ENCODE measurements at regions not wholly inside any gene's neighbourhood (a gene's known extent, or its start where the extent isn't known, plus 50 kb on each side); places are given as distances from the start of the nearest gene placed in this dataset.
A peak's percentile ranks its signal among the peaks of the same experiment; 100 is the strongest.

- H3K27me3 Mint-ChIP-seq (ENCODE audit: unreplicated experiment) = peaks cover 2% of the 10 kb centered on the region
- H3K9me3 Mint-ChIP-seq (ENCODE audit: unreplicated experiment) = peaks cover 5% of the 10 kb centered on the region
- no peak overlapping the region for H3K27ac Mint-ChIP-seq (ENCODE audit: unreplicated experiment)
- H3K4me3 Mint-ChIP-seq (ENCODE audit: unreplicated experiment) = no peak overlapping the region
- peaks cover 5% of the 10 kb centered on the region for H3K36me3 Mint-ChIP-seq (ENCODE audit: low read depth, unreplicated experiment)
- DNase-seq (ENCODE audit: low spot score) = peak; percentile 18
- H3K4me1 Mint-ChIP-seq (ENCODE audit: unreplicated experiment) = no peaks in the 10 kb centered on the region
- peak; percentile 83 for TF ChIP-seq CTCF (IDR thresholded peaks at IDR 0.05; ENCODE audit: unreplicated experiment)
These were observed 214.5 kb upstream of the TACR3 start for GRCh38 chr4:103934178-103934789.

GRCh38 chr4:103928370-103928769 is 208.6 kb upstream of the TACR3 start:
- no peak overlapping the region for H3K27ac Mint-ChIP-seq (ENCODE audit: unreplicated experiment)
- no peaks in the 10 kb centered on the region for H3K9me3 Mint-ChIP-seq (ENCODE audit: unreplicated experiment)
- H3K36me3 Mint-ChIP-seq (ENCODE audit: low read depth, unreplicated experiment) = no peaks in the 10 kb centered on the region
- no peaks in the 10 kb centered on the region for H3K27me3 Mint-ChIP-seq (ENCODE audit: unreplicated experiment)
- no peak overlapping the region for H3K4me3 Mint-ChIP-seq (ENCODE audit: unreplicated experiment)
- no peak for TF ChIP-seq CTCF (IDR thresholded peaks at IDR 0.05; ENCODE audit: unreplicated experiment)
- no peaks in the 10 kb centered on the region for H3K4me1 Mint-ChIP-seq (ENCODE audit: unreplicated experiment)
- no peak for DNase-seq (ENCODE audit: low spot score)

- Mint-ChIP-seq H3K4me3 (ENCODE audit: unreplicated experiment) (no peak overlapping the region), H3K36me3 (ENCODE audit: low read depth, unreplicated experiment) (no peaks in the 10 kb centered on the region), H3K4me1 (ENCODE audit: unreplicated experiment) (no peaks in the 10 kb centered on the region), H3K27ac (ENCODE audit: unreplicated experiment) (no peak overlapping the region), H3K9me3 (ENCODE audit: unreplicated experiment) (no peaks in the 10 kb centered on the region), H3K27me3 (ENCODE audit: unreplicated experiment) (no peaks in the 10 kb centered on the region)
- DNase-seq (ENCODE audit: low spot score) = no peak
- no peak for TF ChIP-seq CTCF (IDR thresholded peaks at IDR 0.05; ENCODE audit: unreplicated experiment)
These were observed 203.8 kb upstream of the TACR3 start for GRCh38 chr4:103923551-103923950.

- Mint-ChIP-seq H3K27me3 (ENCODE audit: unreplicated experiment) (no peaks in the 10 kb centered on the region), H3K36me3 (ENCODE audit: low read depth, unreplicated experiment) (no peaks in the 10 kb centered on the region), H3K4me1 (ENCODE audit: unreplicated experiment) (no peaks in the 10 kb centered on the region), H3K4me3 (ENCODE audit: unreplicated experiment) (no peak overlapping the region), H3K27ac (ENCODE audit: unreplicated experiment) (no peak overlapping the region), H3K9me3 (ENCODE audit: unreplicated experiment) (no peaks in the 10 kb centered on the region)
- no peak for DNase-seq (ENCODE audit: low spot score)
- no peak for TF ChIP-seq CTCF (IDR thresholded peaks at IDR 0.05; ENCODE audit: unreplicated experiment)
These were observed 198.4 kb upstream of the TACR3 start for GRCh38 chr4:103918214-103918613.

- Mint-ChIP-seq H3K27ac (ENCODE audit: unreplicated experiment) (no peak overlapping the region), H3K36me3 (ENCODE audit: low read depth, unreplicated experiment) (no peaks in the 10 kb centered on the region), H3K4me1 (ENCODE audit: unreplicated experiment) (no peaks in the 10 kb centered on the region), H3K27me3 (ENCODE audit: unreplicated experiment) (no peaks in the 10 kb centered on the region), H3K9me3 (ENCODE audit: unreplicated experiment) (no peaks in the 10 kb centered on the region), H3K4me3 (ENCODE audit: unreplicated experiment) (no peak overlapping the region)
- peak; percentile 79 for TF ChIP-seq CTCF (IDR thresholded peaks at IDR 0.05; ENCODE audit: unreplicated experiment)
- DNase-seq (ENCODE audit: low spot score) = no peak
These were observed 195.6 kb upstream of the TACR3 start for GRCh38 chr4:103915224-103915869.

Measured in endothelial cell (in vitro differentiated cells).